Gastroesophageal sphincter (tissue), 2 donors: ENCODE measurements at regions not wholly inside any gene's neighbourhood (a gene's known extent, or its start where the extent isn't known, plus 50 kb on each side); places are given as distances from the start of the nearest gene placed in this dataset.

Experiments
- POLR2A ChIP-seq, 2 donors: fragments of 450-650 bp; IDR thresholded peaks; one replicate each; pipeline ENCODE4 v1.6.1; 2017; ENCODE audit warnings: antibody characterized with exemption in 2 of 2, mild to moderate bottlenecking in 2 of 2, moderate library complexity in 1 of 2
- POLR2AphosphoS5 ChIP-seq: sonication (generic); formaldehyde crosslinking; IDR thresholded peaks from one replicate; pipeline ENCODE4 v1.6.1; 2017; ENCODE audit warnings: antibody characterized with exemption

- TF ChIP-seq POLR2AphosphoS5 (no peak), POLR2A (IDR thresholded peaks at IDR 0.05) (no peak)
These were observed 329.9 kb downstream of the FAM181B start for GRCh38 chr11:82403640-82404305.
